HepG2 (cell line): ENCODE measurements at regions not wholly inside any gene's neighbourhood (a gene's known extent, or its start where the extent isn't known, plus 50 kb on each side); places are given as distances from the start of the nearest gene placed in this dataset.

Experiments used
- ATAC-seq: fragments of 200-7000 bp; cut with Tn5 transposase; 3 replicates; pipeline ENCODE4 v1.9.1; 2020; ENCODE audit warnings: mild to moderate bottlenecking, moderate library complexity
- BruUV-seq: library from RNA; stranded (reverse); fragments of 400-500 nt; replicated peaks from 2 replicates; lab custom pipeline; 2021; lab: Mats Ljungman, UMichigan
- CTCF ChIA-PET: fragments of 300-600 bp; formaldehyde crosslinking; extraction: SDS; loops from one replicate; lab custom pipeline; 2021; ENCODE audit warnings: low total read pairs, inconsistent platforms, low intra/inter-chr PET ratio; lab: Yijun Ruan, JAX
- POLR2A ChIA-PET: fragments of 350-600 bp; sonication (Branson Sonifier 250); formaldehyde crosslinking; loops from one replicate; lab custom pipeline; 2020; ENCODE audit warnings: antibody characterized with exemption, inconsistent platforms; lab: Yijun Ruan, JAX
- DNase-seq: peaks from one replicate; pipeline ENCODE4 v3.0.0-alpha.2; 2015; ENCODE audit warnings: low spot score
- FAIRE-seq: peaks from 3 replicates; lab custom pipeline; 2011; peaks lifted over from hg19 to GRCh38; lab: Jason Lieb, UNC
- H2AFZ ChIP-seq: one replicate; pipeline ENCODE4 v1.6.1; 2011; ENCODE audit warnings: low read length, inconsistent platforms
- H3K27ac ChIP-seq: fragments of 300-600 bp; 3 replicates; pipeline ENCODE4 v1.8.0; 2011; ENCODE audit warnings: mixed run types, mild to moderate bottlenecking, mixed read lengths, low read length, inconsistent platforms; ENCODE audit not compliant: insufficient read depth; ENCODE audit errors: extremely low read length
- H3K27me3 ChIP-seq, 2 experiments: fragments of 200-600 bp in 1 of 2; 2 replicates in 1 of 2; 3 replicates in 1 of 2; pipeline versions ENCODE4 v1.6.0 to v1.8.0; 2011; ENCODE audit warnings: low read length in 2 of 2, mild to moderate bottlenecking in 2 of 2, moderate library complexity in 2 of 2, inconsistent platforms in 1 of 2; ENCODE audit not compliant: insufficient read depth in 2 of 2, control insufficient read depth in 1 of 2
- H3K36me3 ChIP-seq, 2 experiments: fragments of 200-600 bp in 1 of 2; replicated peaks in 1 of 2; 2 replicates in 1 of 2; 3 replicates in 1 of 2; pipeline versions ENCODE4 v1.5.1 to v1.8.0; 2011; ENCODE audit warnings: low read length in 2 of 2, inconsistent platforms in 1 of 2; ENCODE audit not compliant: insufficient read depth in 2 of 2, control insufficient read depth in 1 of 2
- H3K4me1 ChIP-seq: 2 replicates; pipeline ENCODE4 v1.5.1; 2012; ENCODE audit warnings: low read length, inconsistent platforms; ENCODE audit not compliant: insufficient read depth
- H3K4me2 ChIP-seq: 2 replicates; pipeline ENCODE4 v1.6.0; 2011; ENCODE audit warnings: low read depth, low read length, inconsistent platforms
- H3K4me3 ChIP-seq, 3 experiments: fragments of 200-600 bp in 1 of 3; sonication (generic), shearing (Covaris generic) in 1 of 3; replicated peaks in 1 of 3; 2 replicates each; pipeline ENCODE4 v1.5.1; 2011 to 2016; ENCODE audit warnings: low read length in 3 of 3, inconsistent platforms in 2 of 3, low read depth in 2 of 3, mild to moderate bottlenecking in 2 of 3, control low read depth in 1 of 3, mixed read lengths in 1 of 3; ENCODE audit not compliant: insufficient read depth in 1 of 3
- H3K79me2 ChIP-seq: one replicate; pipeline ENCODE4 v1.6.1; 2011; ENCODE audit warnings: low read length, inconsistent platforms; ENCODE audit not compliant: insufficient read depth
- H3K9ac ChIP-seq: 2 replicates; pipeline ENCODE4 v1.6.0; 2011; ENCODE audit warnings: mild to moderate bottlenecking, low read depth, low read length, inconsistent platforms; ENCODE audit not compliant: insufficient read depth
- H3K9me3 ChIP-seq: 2 replicates; pipeline ENCODE4 v1.5.1; 2012; ENCODE audit warnings: mild to moderate bottlenecking, low read length
- H4K20me1 ChIP-seq: 2 replicates; pipeline ENCODE4 v1.6.0; 2011; ENCODE audit warnings: inconsistent platforms, mild to moderate bottlenecking, low read length, moderate library complexity; ENCODE audit not compliant: insufficient read depth
- ATF7 ChIP-seq, 2 experiments: fragments of 450-650 bp in 1 of 2; sonication (generic) in 1 of 2; formaldehyde crosslinking in 1 of 2; IDR thresholded peaks; 2 replicates each; pipeline versions ENCODE4 v1.4.0 to v1.6.1; 2016 to 2020; ENCODE audit warnings: antibody characterized with exemption in 1 of 2, mild to moderate bottlenecking in 1 of 2, missing genetic modification reagents in 1 of 2
- CEBPB ChIP-seq: IDR thresholded peaks from 2 replicates; pipeline ENCODE4 v1.6.1; 2011; ENCODE audit warnings: low read depth, low read length, improper control_type of control experiment, borderline replicate concordance
- DDIT3 ChIP-seq: sonication (generic); formaldehyde crosslinking; IDR thresholded peaks from 2 replicates; pipeline ENCODE4 v1.4.0; 2020; ENCODE audit warnings: mild to moderate bottlenecking, missing genetic modification reagents
- GABPA ChIP-seq, 2 experiments: IDR thresholded peaks; 2 replicates each; pipeline ENCODE4 v1.6.1; 2011 to 2016; ENCODE audit warnings: low read depth in 2 of 2, low read length in 1 of 2, missing biosample characterization in 1 of 2, missing genetic modification characterization in 1 of 2
- GATAD2A ChIP-seq: IDR thresholded peaks from 2 replicates; pipeline ENCODE4 v1.6.1; 2016
- RAD21 ChIP-seq: fragments of 450-650 bp; formaldehyde crosslinking; IDR thresholded peaks from 2 replicates; pipeline ENCODE4 v1.5.0; 2020; ENCODE audit warnings: mild to moderate bottlenecking
- RBM39 ChIP-seq: fragments of 200-400 bp; formaldehyde crosslinking; IDR thresholded peaks from one replicate; pipeline ENCODE4 v1.6.1; 2018; ENCODE audit warnings: antibody characterized with exemption, mild to moderate bottlenecking, low read depth, low read length; ENCODE audit not compliant: poor library complexity, severe bottlenecking
- ZNF605 ChIP-seq: sonication (generic); formaldehyde crosslinking; IDR thresholded peaks from 2 replicates; pipeline ENCODE4 v1.8.0; 2022; ENCODE audit warnings: mild to moderate bottlenecking, missing genetic modification reagents
- ZSCAN22 ChIP-seq: sonication (generic); formaldehyde crosslinking; IDR thresholded peaks from 2 replicates; pipeline ENCODE4 v1.4.0; 2020; ENCODE audit warnings: mild to moderate bottlenecking, missing genetic modification reagents
- WGBS: methylation state at CpG from one replicate; pipeline ENCODE4 v1.1.6; 2017; ENCODE audit warnings: low lambda C conversion rate; 5-methylcytosine and 5-hydroxymethylcytosine counted together
- in situ Hi-C: cut with HindIII; loops from 2 replicates; pipeline ENCODE4 v1.10.0; 2017; ENCODE audit warnings: low pct_unique_long_range_greater_than_20kb; ENCODE audit not compliant: extremely low pct_ligation_motif_present
- intact Hi-C: fragments of 100-400 bp; cut with micrococcal nuclease; formaldehyde crosslinking; loops from one replicate; pipeline ENCODE4 v1.10.0; 2022; ENCODE audit not compliant: unreplicated experiment

GRCh38 chr5:53340956-53341750 lies 139.3 kb upstream of the FST start:
- ATAC-seq (no peak), FAIRE-seq (no peak), DNase-seq (no peak)
- H3K4me3 ChIP-seq = no peak overlapping the region
- no peak overlapping the region for H2AFZ ChIP-seq
- peak; percentile 55 for TF ChIP-seq ATF7 (IDR thresholded peaks at IDR 0.05)
- TF ChIP-seq ATF7 (CRISPR knock-in tag; IDR thresholded peaks at IDR 0.05) = no peak
- TF ChIP-seq CEBPB = peak; percentile 34; the same call in 1 of the 2 replicates
- TF ChIP-seq RAD21 (CRISPR knock-in tag) = no peak
- TF ChIP-seq DDIT3 (CRISPR knock-in tag) = no peak
- TF ChIP-seq GATAD2A (CRISPR knock-in tag) = no peak
- no peak for TF ChIP-seq RBM39
- H4K20me1 ChIP-seq = no peaks in the 10 kb centered on the region
- in situ Hi-C loops (no loop called here), intact Hi-C loops (no loop called here)
- peaks cover 2% of the 10 kb centered on the region; the same call in 1 of the 2 replicates for H3K4me1 ChIP-seq
- WGBS = 25% methylated on average over 3 of the region's 3 CpGs
- H3K27ac ChIP-seq = no peak overlapping the region
- no peak overlapping the region for H3K4me2 ChIP-seq
- H3K27me3 ChIP-seq = no peaks in the 10 kb centered on the region
- no TSS peak for BruUV-seq
- H3K9ac ChIP-seq = no peak overlapping the region
- ChIA-PET POLR2A (no interaction called here), CTCF (no interaction called here)
- no peaks in the 10 kb centered on the region for H3K36me3 ChIP-seq
- no peaks in the 10 kb centered on the region for H3K79me2 ChIP-seq
- H3K9me3 ChIP-seq = no peaks in the 10 kb centered on the region

GRCh38 chr5:53342236-53342635 lies 138.2 kb upstream of the FST start:
- H3K9ac ChIP-seq = no peak overlapping the region
- H3K79me2 ChIP-seq = no peaks in the 10 kb centered on the region
- POLR2A ChIA-PET = no interaction called here
- H4K20me1 ChIP-seq = no peaks in the 10 kb centered on the region
- CTCF ChIA-PET = no interaction called here
- H3K4me1 ChIP-seq = peaks cover 12% of the 10 kb centered on the region; the same call in 1 of the 2 replicates
- no peaks in the 10 kb centered on the region for H3K9me3 ChIP-seq
- no peak for TF ChIP-seq ZSCAN22 (CRISPR knock-in tag)
- TF ChIP-seq GABPA (IDR thresholded peaks at IDR 0.05; ENCODE audit: low read depth, low read length) = no peak
- TF ChIP-seq GABPA (CRISPR knock-in tag; IDR thresholded peaks at IDR 0.05; ENCODE audit: low read depth) = no peak
- TF ChIP-seq ZNF605 = no peak
- no peaks in the 10 kb centered on the region for H3K27me3 ChIP-seq
- intact Hi-C loops (no loop called here), in situ Hi-C loops (no loop called here)
- H2AFZ ChIP-seq = no peak overlapping the region
- H3K4me3 ChIP-seq = no peak overlapping the region
- BruUV-seq = no TSS peak
- no peak overlapping the region for H3K4me2 ChIP-seq
- no peaks in the 10 kb centered on the region for H3K36me3 ChIP-seq
- FAIRE-seq (no peak), ATAC-seq (no peak), DNase-seq (no peak)
- H3K27ac ChIP-seq = no peak overlapping the region
